ENCODE measurements at regions not wholly inside any gene's neighbourhood (a gene's known extent, or its start where the extent isn't known, plus 50 kb on each side); places are given as distances from the start of the nearest gene placed in this dataset.

DNA sequence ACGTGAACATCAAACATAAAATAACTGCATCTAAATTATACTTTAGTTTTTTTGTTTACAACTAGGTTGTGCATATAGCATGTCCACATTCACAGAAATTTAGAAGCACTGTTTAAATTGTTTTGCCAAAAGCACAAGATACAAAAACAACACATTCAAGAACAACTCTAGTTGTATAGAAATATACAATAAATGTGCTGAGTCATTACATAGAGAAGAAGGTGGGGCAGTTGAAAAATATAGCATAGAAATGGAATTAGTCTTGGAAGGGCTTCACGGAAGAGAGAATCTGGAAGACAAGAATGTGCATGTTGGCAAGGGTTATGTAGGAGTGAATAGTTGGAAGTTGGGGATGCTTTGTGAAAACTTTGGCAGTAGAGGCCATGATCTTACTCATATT, 239.0 kb upstream of the GLRA2 start:
- no peak overlapping the region for H2BK120ac ChIP-seq (ENCODE audit: low read depth, low read length)
- no peak overlapping the region for H3K4me2 ChIP-seq (ENCODE audit: low read length)
- no peak overlapping the region for H3K9ac ChIP-seq (ENCODE audit: low read length)
- no peaks in the 10 kb centered on the region for H3K27me3 ChIP-seq (ENCODE audit: insufficient read depth, low read length, poor library complexity)
- H3K4me3 ChIP-seq (ENCODE audit: low read length) = no peak overlapping the region
- no peaks in the 10 kb centered on the region for H3K4me1 ChIP-seq (ENCODE audit: control insufficient read depth, low read depth, low read length)
- no peak overlapping the region for H2BK5ac ChIP-seq (ENCODE audit: low read length)
- H3K79me2 ChIP-seq (ENCODE audit: control insufficient read depth, insufficient read depth, low read length) = no peaks in the 10 kb centered on the region
- no peak overlapping the region for H4K5ac ChIP-seq (ENCODE audit: low read length)
- H2BK15ac ChIP-seq (replicated peaks; ENCODE audit: low read depth) = no peak overlapping the region
- no peak overlapping the region for H3K4ac ChIP-seq (ENCODE audit: low read depth, low read length)
- H3K18ac ChIP-seq (ENCODE audit: low read length) = no peak overlapping the region
- no peak overlapping the region for H4K8ac ChIP-seq (ENCODE audit: low read depth, low read length)
- no peaks in the 10 kb centered on the region for H3K79me1 ChIP-seq (ENCODE audit: low read length)
- no peaks in the 10 kb centered on the region for H3K36me3 ChIP-seq (ENCODE audit: control insufficient read depth, insufficient read depth, low read length)
- no peak overlapping the region for H3K27ac ChIP-seq (ENCODE audit: low read depth, low read length)
- no peak for DNase-seq
- H3K56ac ChIP-seq (ENCODE audit: low read length) = no peak overlapping the region
- WGBS (ENCODE audit: extremely low coverage, insufficient coverage, low lambda C conversion rate) = no CpG with 5 or more reads among the region's 2 CpGs
- no peak overlapping the region for H2AK5ac ChIP-seq (ENCODE audit: low read length)
- H3K23ac ChIP-seq (ENCODE audit: low read length) = no peak overlapping the region

DNA sequence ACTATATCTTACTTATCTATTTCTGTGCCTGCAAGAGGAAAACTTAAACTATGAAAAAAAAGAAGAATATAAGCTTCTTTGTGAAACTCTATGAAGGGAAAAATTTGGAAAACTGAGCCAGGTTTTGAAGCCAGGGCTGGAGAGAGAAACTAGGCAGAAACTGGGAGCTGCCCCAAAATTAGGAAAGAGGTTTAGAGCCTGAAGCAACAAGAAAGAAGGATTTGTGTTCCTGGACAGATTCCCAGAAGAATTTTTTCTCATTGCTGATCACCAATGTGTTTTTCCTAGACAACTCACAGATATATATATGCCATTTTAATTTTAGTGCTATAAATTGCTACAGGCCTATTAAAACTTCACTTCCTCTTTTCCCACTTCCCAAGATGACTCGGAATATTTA, 245.0 kb upstream of the GEMIN8 start:
- Histone ChIP-seq H2BK120ac (ENCODE audit: low read depth, low read length) (no peak overlapping the region), H3K4me2 (ENCODE audit: low read length) (no peak overlapping the region), H4K8ac (ENCODE audit: low read depth, low read length) (no peak overlapping the region), H2BK15ac (replicated peaks; ENCODE audit: low read depth) (no peak overlapping the region), H2BK5ac (ENCODE audit: low read length) (no peak overlapping the region), H3K27me3 (ENCODE audit: insufficient read depth, low read length, poor library complexity) (no peaks in the 10 kb centered on the region), H2AK5ac (ENCODE audit: low read length) (no peak overlapping the region), H3K79me2 (ENCODE audit: control insufficient read depth, insufficient read depth, low read length) (no peaks in the 10 kb centered on the region), H3K4ac (ENCODE audit: low read depth, low read length) (no peak overlapping the region), H3K36me3 (ENCODE audit: control insufficient read depth, insufficient read depth, low read length) (no peaks in the 10 kb centered on the region), H3K56ac (ENCODE audit: low read length) (no peak overlapping the region), H4K5ac (ENCODE audit: low read length) (no peak overlapping the region), H3K79me1 (ENCODE audit: low read length) (no peaks in the 10 kb centered on the region), H3K9ac (ENCODE audit: low read length) (no peak overlapping the region), H3K4me1 (ENCODE audit: control insufficient read depth, low read depth, low read length) (no peaks in the 10 kb centered on the region), H3K23ac (ENCODE audit: low read length) (no peak overlapping the region), H3K27ac (ENCODE audit: low read depth, low read length) (no peak overlapping the region), H3K4me3 (ENCODE audit: low read length) (no peak overlapping the region), H3K18ac (ENCODE audit: low read length) (no peak overlapping the region)
- WGBS (ENCODE audit: extremely low coverage, insufficient coverage, low lambda C conversion rate) = no CpG with 5 or more reads among the region's 1 CpG
- DNase-seq = no peak

DNA sequence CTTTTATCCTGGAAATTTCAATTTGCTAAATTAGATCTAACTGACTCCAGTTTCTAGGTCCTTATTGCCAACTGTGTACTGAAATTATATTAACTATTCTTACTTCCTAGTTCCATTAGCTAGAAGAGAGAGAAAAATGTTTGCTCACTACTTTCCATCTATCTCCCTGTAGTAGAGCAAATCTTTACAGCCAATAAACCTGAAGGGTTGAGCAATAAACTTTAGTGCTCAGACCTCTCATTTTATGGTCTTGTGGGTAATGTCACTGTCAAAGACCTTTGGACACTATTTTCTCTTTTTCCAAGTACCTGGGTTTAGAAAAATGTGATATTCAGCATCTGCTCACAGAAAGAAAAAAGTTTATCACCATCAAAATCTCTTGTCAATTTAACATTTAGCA, 237.5 kb upstream of the GEMIN8 start:
- Histone ChIP-seq H3K9ac (ENCODE audit: low read length) (no peak overlapping the region), H3K23ac (ENCODE audit: low read length) (no peak overlapping the region), H3K4me1 (ENCODE audit: control insufficient read depth, low read depth, low read length) (no peaks in the 10 kb centered on the region), H3K79me2 (ENCODE audit: control insufficient read depth, insufficient read depth, low read length) (no peaks in the 10 kb centered on the region), H2BK120ac (ENCODE audit: low read depth, low read length) (no peak overlapping the region), H2BK5ac (ENCODE audit: low read length) (no peak overlapping the region), H3K18ac (ENCODE audit: low read length) (no peak overlapping the region), H3K79me1 (ENCODE audit: low read length) (no peaks in the 10 kb centered on the region), H3K4ac (ENCODE audit: low read depth, low read length) (no peak overlapping the region), H2BK15ac (replicated peaks; ENCODE audit: low read depth) (no peak overlapping the region), H3K4me2 (ENCODE audit: low read length) (no peak overlapping the region), H3K27me3 (ENCODE audit: insufficient read depth, low read length, poor library complexity) (no peaks in the 10 kb centered on the region), H2AK5ac (ENCODE audit: low read length) (no peak overlapping the region), H3K27ac (ENCODE audit: low read depth, low read length) (no peak overlapping the region), H3K4me3 (ENCODE audit: low read length) (no peak overlapping the region), H3K56ac (ENCODE audit: low read length) (no peak overlapping the region), H4K8ac (ENCODE audit: low read depth, low read length) (no peak overlapping the region), H3K36me3 (ENCODE audit: control insufficient read depth, insufficient read depth, low read length) (no peaks in the 10 kb centered on the region), H4K5ac (ENCODE audit: low read length) (no peak overlapping the region)
- DNase-seq = no peak

DNA sequence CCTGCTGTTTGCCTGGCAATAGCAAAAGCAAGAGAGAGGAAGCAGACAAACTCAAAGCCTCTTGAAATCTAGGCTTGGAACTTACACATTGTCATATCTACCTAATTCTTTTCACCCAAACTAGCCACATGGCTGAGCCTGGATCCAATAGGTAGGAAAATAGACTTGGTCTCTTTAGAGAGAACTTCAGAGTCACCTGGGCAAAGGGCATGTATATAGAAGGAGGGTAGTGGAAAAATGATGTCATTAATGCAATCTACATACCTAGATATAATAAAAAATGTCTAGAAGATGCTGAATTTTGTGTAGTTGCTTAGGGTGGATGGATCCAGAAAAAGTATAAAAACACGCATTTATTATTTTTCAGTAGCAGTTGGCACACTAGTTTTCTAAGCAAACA, 237.0 kb upstream of the GEMIN8 start:
- H3K4me2 ChIP-seq (ENCODE audit: low read length) = no peak overlapping the region
- no CpG with 5 or more reads among the region's 1 CpG for WGBS (ENCODE audit: extremely low coverage, insufficient coverage, low lambda C conversion rate)
- no peak overlapping the region for H2BK120ac ChIP-seq (ENCODE audit: low read depth, low read length)
- no peaks in the 10 kb centered on the region for H3K36me3 ChIP-seq (ENCODE audit: control insufficient read depth, insufficient read depth, low read length)
- H4K8ac ChIP-seq (ENCODE audit: low read depth, low read length) = no peak overlapping the region
- no peak overlapping the region for H3K56ac ChIP-seq (ENCODE audit: low read length)
- no peak overlapping the region for H4K5ac ChIP-seq (ENCODE audit: low read length)
- H2AK5ac ChIP-seq (ENCODE audit: low read length) = no peak overlapping the region
- H3K23ac ChIP-seq (ENCODE audit: low read length) = no peak overlapping the region
- H3K4me3 ChIP-seq (ENCODE audit: low read length) = no peak overlapping the region
- H2BK15ac ChIP-seq (replicated peaks; ENCODE audit: low read depth) = no peak overlapping the region
- no peaks in the 10 kb centered on the region for H3K79me1 ChIP-seq (ENCODE audit: low read length)
- H3K4me1 ChIP-seq (ENCODE audit: control insufficient read depth, low read depth, low read length) = no peaks in the 10 kb centered on the region
- no peaks in the 10 kb centered on the region for H3K27me3 ChIP-seq (ENCODE audit: insufficient read depth, low read length, poor library complexity)
- DNase-seq = no peak
- no peak overlapping the region for H3K18ac ChIP-seq (ENCODE audit: low read length)
- no peaks in the 10 kb centered on the region for H3K79me2 ChIP-seq (ENCODE audit: control insufficient read depth, insufficient read depth, low read length)
- H3K4ac ChIP-seq (ENCODE audit: low read depth, low read length) = no peak overlapping the region
- H3K9ac ChIP-seq (ENCODE audit: low read length) = no peak overlapping the region
- H2BK5ac ChIP-seq (ENCODE audit: low read length) = no peak overlapping the region
- H3K27ac ChIP-seq (ENCODE audit: low read depth, low read length) = no peak overlapping the region

DNA sequence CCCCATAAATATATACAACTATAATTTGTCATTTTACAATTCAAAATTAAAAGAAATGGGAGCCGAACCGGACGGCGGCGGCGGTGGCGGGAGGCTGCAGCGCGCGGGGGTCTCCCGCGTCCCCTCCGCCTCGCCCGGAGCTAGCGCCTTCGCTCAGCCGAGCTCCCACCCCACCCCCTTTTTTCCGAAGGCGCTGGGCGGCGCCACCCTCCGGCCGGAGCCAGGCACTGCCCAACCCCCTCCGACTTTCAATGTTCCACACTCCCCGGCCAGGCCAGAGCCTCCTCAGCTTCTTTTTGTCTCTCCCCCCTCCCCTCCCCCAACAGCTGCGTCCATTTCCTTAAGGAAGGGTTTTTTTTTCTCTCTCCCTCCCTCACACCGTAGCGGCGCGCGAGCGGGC, 214.1 kb upstream of the GEMIN8 start:
- peak; percentile 66 for DNase-seq

DNA sequence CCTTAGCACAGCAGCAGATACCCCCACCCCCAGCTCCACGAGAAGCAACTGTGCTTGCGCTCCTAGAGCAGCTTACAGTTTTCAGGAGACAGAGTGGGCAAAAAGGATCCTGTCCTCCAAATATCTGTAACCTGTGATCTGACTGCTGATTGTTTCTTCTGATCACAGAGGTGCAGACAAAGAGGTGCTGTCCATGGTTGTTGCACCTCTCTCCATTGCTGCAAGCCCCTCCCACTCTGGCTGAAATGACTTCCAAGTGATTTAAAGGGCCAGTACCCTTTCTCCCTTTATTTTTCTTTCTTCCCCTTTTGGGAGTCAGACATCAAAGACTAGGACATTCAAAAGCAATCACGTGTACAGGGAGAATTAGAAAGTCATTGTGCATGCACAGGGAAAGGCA, 205.3 kb upstream of the GEMIN8 start:
- Histone ChIP-seq H3K56ac (ENCODE audit: low read length) (no peak overlapping the region), H4K5ac (ENCODE audit: low read length) (no peak overlapping the region), H3K27me3 (ENCODE audit: insufficient read depth, low read length, poor library complexity) (no peaks in the 10 kb centered on the region), H3K4ac (ENCODE audit: low read depth, low read length) (no peak overlapping the region), H3K79me1 (ENCODE audit: low read length) (no peaks in the 10 kb centered on the region), H3K4me3 (ENCODE audit: low read length) (no peak overlapping the region), H3K4me2 (ENCODE audit: low read length) (no peak overlapping the region), H3K9ac (ENCODE audit: low read length) (no peak overlapping the region), H3K36me3 (ENCODE audit: control insufficient read depth, insufficient read depth, low read length) (no peaks in the 10 kb centered on the region), H3K4me1 (ENCODE audit: control insufficient read depth, low read depth, low read length) (no peaks in the 10 kb centered on the region), H3K27ac (ENCODE audit: low read depth, low read length) (no peak overlapping the region), H2AK5ac (ENCODE audit: low read length) (no peak overlapping the region), H3K18ac (ENCODE audit: low read length) (no peak overlapping the region), H4K8ac (ENCODE audit: low read depth, low read length) (no peak overlapping the region), H3K23ac (ENCODE audit: low read length) (no peak overlapping the region), H2BK15ac (replicated peaks; ENCODE audit: low read depth) (no peak overlapping the region), H2BK120ac (ENCODE audit: low read depth, low read length) (no peak overlapping the region), H3K79me2 (ENCODE audit: control insufficient read depth, insufficient read depth, low read length) (no peaks in the 10 kb centered on the region), H2BK5ac (ENCODE audit: low read length) (no peak overlapping the region)
- DNase-seq = peak; percentile 13
- WGBS (ENCODE audit: extremely low coverage, insufficient coverage, low lambda C conversion rate) = no CpG with 5 or more reads among the region's 3 CpGs

More for the DNA sequence above, 214.1 kb upstream of the GEMIN8 start:
- H3K27me3 ChIP-seq (ENCODE audit: insufficient read depth, low read length, poor library complexity) = no peaks in the 10 kb centered on the region
- H3K79me1 ChIP-seq (ENCODE audit: low read length) = no peaks in the 10 kb centered on the region
- no peak overlapping the region for H3K9ac ChIP-seq (ENCODE audit: low read length)
- no peak overlapping the region for H3K18ac ChIP-seq (ENCODE audit: low read length)
- no peak overlapping the region for H3K27ac ChIP-seq (ENCODE audit: low read depth, low read length)
- no peak overlapping the region for H3K4me3 ChIP-seq (ENCODE audit: low read length)
- no peak overlapping the region for H3K4ac ChIP-seq (ENCODE audit: low read depth, low read length)
- no peaks in the 10 kb centered on the region for H3K4me1 ChIP-seq (ENCODE audit: control insufficient read depth, low read depth, low read length)
- H2AK5ac ChIP-seq (ENCODE audit: low read length) = no peak overlapping the region
- H2BK5ac ChIP-seq (ENCODE audit: low read length) = no peak overlapping the region
- no peak overlapping the region for H2BK15ac ChIP-seq (replicated peaks; ENCODE audit: low read depth)
- H3K23ac ChIP-seq (ENCODE audit: low read length) = no peak overlapping the region
- no peak overlapping the region for H3K4me2 ChIP-seq (ENCODE audit: low read length)
- no CpG with 5 or more reads among the region's 33 CpGs for WGBS (ENCODE audit: extremely low coverage, insufficient coverage, low lambda C conversion rate)
- no peak overlapping the region for H3K56ac ChIP-seq (ENCODE audit: low read length)
- no peaks in the 10 kb centered on the region for H3K36me3 ChIP-seq (ENCODE audit: control insufficient read depth, insufficient read depth, low read length)
- no peak overlapping the region for H4K8ac ChIP-seq (ENCODE audit: low read depth, low read length)
- no peak overlapping the region for H4K5ac ChIP-seq (ENCODE audit: low read length)
- H2BK120ac ChIP-seq (ENCODE audit: low read depth, low read length) = no peak overlapping the region
- no peaks in the 10 kb centered on the region for H3K79me2 ChIP-seq (ENCODE audit: control insufficient read depth, insufficient read depth, low read length)
